ENCODE measurements at regions not wholly inside any gene's neighbourhood (a gene's known extent, or its start where the extent isn't known, plus 50 kb on each side); places are given as distances from the start of the nearest gene placed in this dataset.

GRCh38 chr1:200354243-200354642, 55.6 kb downstream of the ZNF281 start:
- DNase-seq, result no peak

GRCh38 chr1:200353232-200353631, 56.6 kb downstream of the ZNF281 start:
- no peak for DNase-seq

- no peak for DNase-seq
Measured at GRCh38 chr1:200351826-200352549, 57.8 kb downstream of the ZNF281 start.

GRCh38 chr1:200351425-200351824, 58.4 kb downstream of the ZNF281 start:
- DNase-seq, result no peak

GRCh38 chr1:200346700-200347099, 63.1 kb downstream of the ZNF281 start:
- DNase-seq, result no peak

GRCh38 chr1:200345520-200345919, 64.3 kb downstream of the ZNF281 start:
- no peak for DNase-seq

GRCh38 chr1:200343874-200344273, 66.0 kb downstream of the ZNF281 start:
- DNase-seq, result no peak

GRCh38 chr1:200342511-200343311, 67.1 kb downstream of the ZNF281 start:
- no peak for DNase-seq

- DNase-seq, result no peak
Measured at GRCh38 chr1:200338451-200338850, 71.4 kb downstream of the ZNF281 start.

- no peak for DNase-seq
Measured at GRCh38 chr1:200337831-200338230, 72.0 kb downstream of the ZNF281 start.

- no peak for DNase-seq
Measured at GRCh38 chr1:200337410-200337809, 72.4 kb downstream of the ZNF281 start.

GRCh38 chr1:200336901-200337391, 72.9 kb downstream of the ZNF281 start:
- DNase-seq, result no peak

- no peak for DNase-seq
Measured at GRCh38 chr1:200336101-200336845, 73.6 kb downstream of the ZNF281 start.

GRCh38 chr1:200334661-200335256, 75.1 kb downstream of the ZNF281 start:
- DNase-seq, result no peak

- no peak for DNase-seq
Measured at GRCh38 chr1:200333329-200333728, 76.5 kb downstream of the ZNF281 start.

- DNase-seq, result no peak
Measured at GRCh38 chr1:200332716-200333115, 77.1 kb downstream of the ZNF281 start.

- DNase-seq, result no peak
Measured at GRCh38 chr1:200330741-200331428, 79.0 kb downstream of the ZNF281 start.

- DNase-seq, result no peak
Measured at GRCh38 chr1:200329208-200329882, 80.5 kb downstream of the ZNF281 start.

GRCh38 chr1:200328379-200328778, 81.5 kb downstream of the ZNF281 start:
- DNase-seq, result no peak

- DNase-seq, result no peak
Measured at GRCh38 chr1:200323856-200324400, 85.9 kb downstream of the ZNF281 start.

- no peak for DNase-seq
Measured at GRCh38 chr1:200319148-200319547, 90.7 kb downstream of the ZNF281 start.
